A673 (cell line): ENCODE measurements at regions not wholly inside any gene's neighbourhood (a gene's known extent, or its start where the extent isn't known, plus 50 kb on each side); places are given as distances from the start of the nearest gene placed in this dataset.

Source experiments
- EZH2 ChIP-seq: fragments of 200-600 bp; sonication (generic); IDR thresholded peaks from 2 replicates; pipeline ENCODE4 v1.6.1; 2017; ENCODE audit warnings: borderline replicate concordance, low read depth, mild to moderate bottlenecking, mixed read lengths, antibody characterized with exemption, low read length; ENCODE audit not compliant: poor library complexity, severe bottlenecking
- TF ChIP-seq, protein P1 (sequence below): fragments of 300-800, 200-600 bp; sonication (generic); conservative IDR thresholded peaks from 2 replicates; pipeline ENCODE4 v1.5.1; 2017; ENCODE audit warnings: low read depth, mild to moderate bottlenecking, antibody characterized with exemption, low read length, moderate library complexity, mixed read lengths

DNA sequence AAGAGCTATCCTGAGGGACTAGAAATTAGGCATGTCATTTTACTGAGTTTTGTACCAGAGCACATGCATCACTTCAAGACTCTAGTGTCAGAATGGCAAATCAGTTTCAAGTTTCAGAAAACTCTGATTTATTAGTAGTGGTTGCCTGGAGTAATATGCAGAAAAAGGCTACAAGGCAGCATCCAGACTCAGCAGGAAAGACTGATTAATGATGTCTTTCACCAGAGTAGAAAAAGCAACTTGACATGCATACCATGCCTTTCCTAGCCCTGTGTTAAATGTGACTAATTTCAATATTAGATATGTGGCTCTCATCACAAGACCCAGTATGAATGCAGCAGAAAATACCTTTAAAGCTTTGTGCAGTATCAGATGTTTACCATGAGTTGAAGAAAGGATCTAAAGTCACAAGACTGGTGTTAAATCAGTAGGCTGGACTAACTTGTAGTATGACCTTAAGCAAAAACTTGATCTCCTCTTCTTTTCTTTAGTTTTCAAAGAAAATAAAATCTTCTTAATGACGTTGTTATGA is 1251.2 kb upstream of the C9orf72 start:
- TF ChIP-seq EZH2 = no peak
- TF ChIP-seq, protein P1, sequence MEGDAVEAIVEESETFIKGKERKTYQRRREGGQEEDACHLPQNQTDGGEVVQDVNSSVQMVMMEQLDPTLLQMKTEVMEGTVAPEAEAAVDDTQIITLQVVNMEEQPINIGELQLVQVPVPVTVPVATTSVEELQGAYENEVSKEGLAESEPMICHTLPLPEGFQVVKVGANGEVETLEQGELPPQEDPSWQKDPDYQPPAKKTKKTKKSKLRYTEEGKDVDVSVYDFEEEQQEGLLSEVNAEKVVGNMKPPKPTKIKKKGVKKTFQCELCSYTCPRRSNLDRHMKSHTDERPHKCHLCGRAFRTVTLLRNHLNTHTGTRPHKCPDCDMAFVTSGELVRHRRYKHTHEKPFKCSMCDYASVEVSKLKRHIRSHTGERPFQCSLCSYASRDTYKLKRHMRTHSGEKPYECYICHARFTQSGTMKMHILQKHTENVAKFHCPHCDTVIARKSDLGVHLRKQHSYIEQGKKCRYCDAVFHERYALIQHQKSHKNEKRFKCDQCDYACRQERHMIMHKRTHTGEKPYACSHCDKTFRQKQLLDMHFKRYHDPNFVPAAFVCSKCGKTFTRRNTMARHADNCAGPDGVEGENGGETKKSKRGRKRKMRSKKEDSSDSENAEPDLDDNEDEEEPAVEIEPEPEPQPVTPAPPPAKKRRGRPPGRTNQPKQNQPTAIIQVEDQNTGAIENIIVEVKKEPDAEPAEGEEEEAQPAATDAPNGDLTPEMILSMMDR = no peak
